ENCODE measurements at regions not wholly inside any gene's neighbourhood (a gene's known extent, or its start where the extent isn't known, plus 50 kb on each side); places are given as distances from the start of the nearest gene placed in this dataset.

GRCh38 chr1:181390410-181391077, 92.8 kb upstream of the CACNA1E start:
- Histone ChIP-seq H3K9me3 (no peaks in the 10 kb centered on the region), H3K4me1 (no peaks in the 10 kb centered on the region), H3K4me3 (no peak overlapping the region), H3K27me3 (ENCODE audit: low read depth) (no peaks in the 10 kb centered on the region; the same call in none of the 2 replicates), H3K36me3 (replicated peaks) (no peaks in the 10 kb centered on the region)
- in situ Hi-C loops (cut with MboI; ENCODE audit: low sequenced_read_pairs), result no loop called here
- DNase-seq (ENCODE audit: low spot score in 2 of 2), result no peak

GRCh38 chr1:181391301-181391900, 91.9 kb upstream of the CACNA1E start:
- Histone ChIP-seq H3K9me3 (no peaks in the 10 kb centered on the region), H3K36me3 (replicated peaks) (no peaks in the 10 kb centered on the region), H3K4me3 (no peak overlapping the region), H3K27me3 (ENCODE audit: low read depth) (no peaks in the 10 kb centered on the region; the same call in none of the 2 replicates), H3K4me1 (no peaks in the 10 kb centered on the region)
- DNase-seq (ENCODE audit: low spot score in 2 of 2), result no peak
- in situ Hi-C loops (cut with MboI; ENCODE audit: low sequenced_read_pairs), result no loop called here

- no peak for DNase-seq (ENCODE audit: low spot score in 2 of 2)
- Histone ChIP-seq H3K4me1 (no peaks in the 10 kb centered on the region), H3K36me3 (replicated peaks) (no peaks in the 10 kb centered on the region), H3K4me3 (no peak overlapping the region), H3K27me3 (ENCODE audit: low read depth) (no peaks in the 10 kb centered on the region; the same call in none of the 2 replicates), H3K9me3 (no peaks in the 10 kb centered on the region)
- in situ Hi-C loops (cut with MboI; ENCODE audit: low sequenced_read_pairs), result no loop called here
Observed at GRCh38 chr1:181392133-181392532, 91.2 kb upstream of the CACNA1E start.

GRCh38 chr1:181392613-181393220, 90.6 kb upstream of the CACNA1E start:
- in situ Hi-C loops (cut with MboI; ENCODE audit: low sequenced_read_pairs), result no loop called here
- Histone ChIP-seq H3K4me3 (no peak overlapping the region), H3K36me3 (replicated peaks) (no peaks in the 10 kb centered on the region), H3K9me3 (no peaks in the 10 kb centered on the region), H3K27me3 (ENCODE audit: low read depth) (no peaks in the 10 kb centered on the region; the same call in none of the 2 replicates), H3K4me1 (no peaks in the 10 kb centered on the region)
- DNase-seq (ENCODE audit: low spot score in 2 of 2), result no peak

- Histone ChIP-seq H3K4me3 (no peak overlapping the region), H3K27me3 (ENCODE audit: low read depth) (no peaks in the 10 kb centered on the region; the same call in none of the 2 replicates), H3K4me1 (no peaks in the 10 kb centered on the region), H3K36me3 (replicated peaks) (no peaks in the 10 kb centered on the region), H3K9me3 (no peaks in the 10 kb centered on the region)
- in situ Hi-C loops (cut with MboI; ENCODE audit: low sequenced_read_pairs), result no loop called here
- DNase-seq (ENCODE audit: low spot score in 2 of 2), result no peak
Observed at GRCh38 chr1:181394766-181395165, 88.6 kb upstream of the CACNA1E start.

GRCh38 chr1:181396171-181396670, 87.1 kb upstream of the CACNA1E start:
- no peaks in the 10 kb centered on the region; the same call in 1 of the 2 replicates for H3K27me3 ChIP-seq (ENCODE audit: low read depth)
- H3K4me3 ChIP-seq, result no peak overlapping the region
- in situ Hi-C loops (cut with MboI; ENCODE audit: low sequenced_read_pairs), result no loop called here
- DNase-seq (ENCODE audit: low spot score in 2 of 2), result no peak
- no peaks in the 10 kb centered on the region for H3K4me1 ChIP-seq
- H3K36me3 ChIP-seq (replicated peaks), result no peaks in the 10 kb centered on the region
- H3K9me3 ChIP-seq, result no peaks in the 10 kb centered on the region

- no peaks in the 10 kb centered on the region; the same call in 1 of the 2 replicates for H3K27me3 ChIP-seq (ENCODE audit: low read depth)
- in situ Hi-C loops (cut with MboI; ENCODE audit: low sequenced_read_pairs), result no loop called here
- no peaks in the 10 kb centered on the region for H3K9me3 ChIP-seq
- DNase-seq (ENCODE audit: low spot score in 2 of 2), result no peak
- H3K4me1 ChIP-seq, result no peaks in the 10 kb centered on the region
- H3K4me3 ChIP-seq, result no peak overlapping the region
- H3K36me3 ChIP-seq (replicated peaks), result no peaks in the 10 kb centered on the region
Observed at GRCh38 chr1:181396811-181397210, 86.5 kb upstream of the CACNA1E start.

- DNase-seq (ENCODE audit: low spot score in 2 of 2), result no peak
- H3K27me3 ChIP-seq (ENCODE audit: low read depth), result no peaks in the 10 kb centered on the region; the same call in 1 of the 2 replicates
- H3K4me3 ChIP-seq, result no peak overlapping the region
- H3K4me1 ChIP-seq, result no peaks in the 10 kb centered on the region
- no peaks in the 10 kb centered on the region for H3K9me3 ChIP-seq
- in situ Hi-C loops (cut with MboI; ENCODE audit: low sequenced_read_pairs), result no loop called here
- no peaks in the 10 kb centered on the region for H3K36me3 ChIP-seq (replicated peaks)
Observed at GRCh38 chr1:181397845-181398244, 85.5 kb upstream of the CACNA1E start.

GRCh38 chr1:181398544-181398943, 84.8 kb upstream of the CACNA1E start:
- Histone ChIP-seq H3K36me3 (replicated peaks) (no peaks in the 10 kb centered on the region), H3K4me1 (no peaks in the 10 kb centered on the region), H3K9me3 (no peaks in the 10 kb centered on the region), H3K4me3 (no peak overlapping the region), H3K27me3 (ENCODE audit: low read depth) (no peaks in the 10 kb centered on the region; the same call in 1 of the 2 replicates)
- in situ Hi-C loops (cut with MboI; ENCODE audit: low sequenced_read_pairs), result no loop called here
- no peak for DNase-seq (ENCODE audit: low spot score in 2 of 2)

- no peaks in the 10 kb centered on the region for H3K27me3 ChIP-seq (ENCODE audit: low read depth)
- H3K4me3 ChIP-seq, result no peak overlapping the region
- H3K4me1 ChIP-seq, result no peaks in the 10 kb centered on the region
- no peaks in the 10 kb centered on the region for H3K36me3 ChIP-seq (replicated peaks)
- in situ Hi-C loops (cut with MboI; ENCODE audit: low sequenced_read_pairs), result loop anchor here (25.0 kb wide), 1 partner anchor 868 kb away; no protein-coding TSS in a partner anchor
- DNase-seq (ENCODE audit: low spot score in 2 of 2), result no peak
- no peaks in the 10 kb centered on the region for H3K9me3 ChIP-seq
Observed at GRCh38 chr1:181405584-181405983, 77.7 kb upstream of the CACNA1E start.

GRCh38 chr1:181406989-181407388, 76.3 kb upstream of the CACNA1E start:
- no peak overlapping the region for H3K4me3 ChIP-seq
- in situ Hi-C loops (cut with MboI; ENCODE audit: low sequenced_read_pairs), result loop anchor here (25.0 kb wide), 1 partner anchor 870 kb away; no protein-coding TSS in a partner anchor
- no peak for DNase-seq (ENCODE audit: low spot score in 2 of 2)

GRCh38 chr1:181409981-181410380, 73.3 kb upstream of the CACNA1E start:
- no peak for DNase-seq (ENCODE audit: low spot score in 2 of 2)
- Histone ChIP-seq H3K9me3 (no peaks in the 10 kb centered on the region), H3K27me3 (ENCODE audit: low read depth) (no peaks in the 10 kb centered on the region), H3K4me3 (no peak overlapping the region), H3K4me1 (no peaks in the 10 kb centered on the region), H3K36me3 (replicated peaks) (no peaks in the 10 kb centered on the region)
- in situ Hi-C loops (cut with MboI; ENCODE audit: low sequenced_read_pairs), result loop anchor here (25.0 kb wide), 1 partner anchor 873 kb away; no protein-coding TSS in a partner anchor

More at GRCh38 chr1:181406989-181407388, 76.3 kb upstream of the CACNA1E start:
- Histone ChIP-seq H3K9me3 (no peaks in the 10 kb centered on the region), H3K4me1 (no peaks in the 10 kb centered on the region), H3K36me3 (replicated peaks) (no peaks in the 10 kb centered on the region), H3K27me3 (ENCODE audit: low read depth) (no peaks in the 10 kb centered on the region)

GRCh38 chr1:181412746-181413145, 70.6 kb upstream of the CACNA1E start:
- no peaks in the 10 kb centered on the region for H3K9me3 ChIP-seq
- in situ Hi-C loops (cut with MboI; ENCODE audit: low sequenced_read_pairs), result loop anchor here (25.0 kb wide), 1 partner anchor 875 kb away; no protein-coding TSS in a partner anchor
- no peaks in the 10 kb centered on the region for H3K36me3 ChIP-seq (replicated peaks)
- H3K4me1 ChIP-seq, result no peaks in the 10 kb centered on the region
- DNase-seq (ENCODE audit: low spot score in 2 of 2), result no peak
- no peak overlapping the region for H3K4me3 ChIP-seq
- no peaks in the 10 kb centered on the region for H3K27me3 ChIP-seq (ENCODE audit: low read depth)

Data from HAP-1 (cell line).